ENCODE measurements at regions not wholly inside any gene's neighbourhood (a gene's known extent, or its start where the extent isn't known, plus 50 kb on each side); places are given as distances from the start of the nearest gene placed in this dataset.

DNA sequence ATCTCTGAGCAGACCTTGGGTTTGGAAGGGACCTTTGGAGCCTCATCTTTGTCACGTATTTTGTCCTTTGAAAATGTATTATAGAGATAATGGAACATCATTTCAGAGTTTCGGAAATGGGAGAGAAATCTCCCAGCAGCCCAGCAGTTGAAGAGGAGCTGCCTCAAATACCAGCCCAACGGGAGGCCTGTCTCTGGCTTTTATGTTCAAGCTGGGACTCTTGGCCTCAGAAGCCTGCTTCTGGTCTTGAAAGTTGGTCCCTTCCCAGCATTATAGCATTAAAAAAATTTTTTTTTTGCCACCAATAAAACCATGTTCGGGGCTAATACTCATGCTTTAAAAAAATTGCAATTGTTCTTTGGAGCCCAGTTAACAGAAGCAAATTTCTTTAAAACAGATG lies 73.4 kb upstream of the CTBP2 start:
- intact Hi-C loops (cut with micrococcal nuclease), result no loop called here
- Histone ChIP-seq H3K4me3 (ENCODE audit: control extremely low read depth in 1 of 5, extremely low read depth in 1 of 5, insufficient read depth in 1 of 5, low read depth in 2 of 5, low read length in 4 of 5) (no peak overlapping the region), H3K36me3 (replicated peaks in 1 of 2; ENCODE audit: control extremely low read depth in 1 of 2, control insufficient read depth in 1 of 2, extremely low read depth in 1 of 2, insufficient read depth in 2 of 2, low read length in 1 of 2) (no peaks in the 10 kb centered on the region), H3K79me2 (ENCODE audit: control insufficient read depth, insufficient read depth, low read length) (no peaks in the 10 kb centered on the region), H3K27ac (ENCODE audit: low read length in 2 of 2) (no peak overlapping the region), H3K4me2 (replicated peaks; ENCODE audit: low read depth, low read length, poor library complexity, severe bottlenecking) (no peak overlapping the region), H3K27me3 (replicated peaks in 1 of 4; ENCODE audit: control extremely low read depth in 1 of 4, control insufficient read depth in 3 of 4, insufficient read depth in 4 of 4, low read length in 3 of 4) (peaks cover 0 to 3% (median 0%) of the 10 kb centered on the region in 4 experiments), H3K9me3 (ENCODE audit: control extremely low read depth in 1 of 3, control insufficient read depth in 2 of 3, insufficient read depth in 1 of 3, low read length in 2 of 3) (peaks cover 0 to 10% (median 6%) of the 10 kb centered on the region in 3 donors), H3K4me1 (ENCODE audit: control insufficient read depth in 2 of 2, insufficient read depth in 2 of 2, low read length in 2 of 2) (no peaks in the 10 kb centered on the region), H4K20me1 (ENCODE audit: control insufficient read depth, insufficient read depth, low read length, poor library complexity, severe bottlenecking) (no peaks in the 10 kb centered on the region), H3K9ac (ENCODE audit: low read length) (no peak overlapping the region), H2AFZ (ENCODE audit: insufficient read depth, low read depth, low read length, poor library complexity, severe bottlenecking) (no peak overlapping the region)
- ChIA-PET POLR2A (no interaction called here), CTCF (no interaction called here)
- no peak for TF ChIP-seq EZH2 (IDR thresholded peaks at IDR 0.05; ENCODE audit: borderline replicate concordance, insufficient read depth, low read depth, low read length, poor library complexity, severe bottlenecking)
- TF ChIP-seq, protein P1, sequence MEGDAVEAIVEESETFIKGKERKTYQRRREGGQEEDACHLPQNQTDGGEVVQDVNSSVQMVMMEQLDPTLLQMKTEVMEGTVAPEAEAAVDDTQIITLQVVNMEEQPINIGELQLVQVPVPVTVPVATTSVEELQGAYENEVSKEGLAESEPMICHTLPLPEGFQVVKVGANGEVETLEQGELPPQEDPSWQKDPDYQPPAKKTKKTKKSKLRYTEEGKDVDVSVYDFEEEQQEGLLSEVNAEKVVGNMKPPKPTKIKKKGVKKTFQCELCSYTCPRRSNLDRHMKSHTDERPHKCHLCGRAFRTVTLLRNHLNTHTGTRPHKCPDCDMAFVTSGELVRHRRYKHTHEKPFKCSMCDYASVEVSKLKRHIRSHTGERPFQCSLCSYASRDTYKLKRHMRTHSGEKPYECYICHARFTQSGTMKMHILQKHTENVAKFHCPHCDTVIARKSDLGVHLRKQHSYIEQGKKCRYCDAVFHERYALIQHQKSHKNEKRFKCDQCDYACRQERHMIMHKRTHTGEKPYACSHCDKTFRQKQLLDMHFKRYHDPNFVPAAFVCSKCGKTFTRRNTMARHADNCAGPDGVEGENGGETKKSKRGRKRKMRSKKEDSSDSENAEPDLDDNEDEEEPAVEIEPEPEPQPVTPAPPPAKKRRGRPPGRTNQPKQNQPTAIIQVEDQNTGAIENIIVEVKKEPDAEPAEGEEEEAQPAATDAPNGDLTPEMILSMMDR (IDR thresholded peaks at IDR 0.05), result no peak
- H3K9me3 Mint-ChIP-seq (ENCODE audit: insufficient read depth), result peaks cover 8% of the 10 kb centered on the region
- H3K4me1 Mint-ChIP-seq, result no peaks in the 10 kb centered on the region
- 83% methylated on average over 3 of the region's 4 CpGs for WGBS (ENCODE audit: insufficient coverage)
- H3K4me3 Mint-ChIP-seq, result no peak overlapping the region
- DNase-seq, result no peak
- H3K27me3 Mint-ChIP-seq, result peaks cover 13% of the 10 kb centered on the region
- ATAC-seq (ENCODE audit: low read depth), result no peak
- no peak overlapping the region for H3K27ac Mint-ChIP-seq

DNA sequence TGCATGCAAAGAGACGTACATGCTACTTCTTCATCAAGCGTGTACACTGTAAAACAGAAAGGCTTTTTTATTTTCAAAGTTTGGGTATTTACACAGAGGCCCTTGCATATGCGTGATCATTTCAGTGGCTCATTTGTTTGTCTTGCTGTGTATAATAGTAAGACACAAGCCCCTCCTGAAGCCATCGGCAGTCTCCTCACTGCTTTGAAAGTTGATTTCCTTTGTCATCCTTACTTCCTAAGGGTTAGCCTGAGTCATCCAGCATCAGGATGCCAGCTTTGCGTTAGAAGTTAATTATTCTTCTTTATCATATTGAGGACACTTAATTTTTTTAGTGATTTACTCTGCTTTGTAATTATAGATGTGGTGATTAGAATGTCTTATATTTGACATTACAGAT lies 72.5 kb upstream of the CTBP2 start:
- no peak overlapping the region for H3K27ac Mint-ChIP-seq
- no peak overlapping the region for H2AFZ ChIP-seq (ENCODE audit: insufficient read depth, low read depth, low read length, poor library complexity, severe bottlenecking)
- no peaks in the 10 kb centered on the region for H3K9me3 Mint-ChIP-seq (ENCODE audit: insufficient read depth)
- H4K20me1 ChIP-seq (ENCODE audit: control insufficient read depth, insufficient read depth, low read length, poor library complexity, severe bottlenecking), result no peaks in the 10 kb centered on the region
- TF ChIP-seq, protein P1 (IDR thresholded peaks at IDR 0.05), result no peak
- TF ChIP-seq EZH2 (IDR thresholded peaks at IDR 0.05; ENCODE audit: borderline replicate concordance, insufficient read depth, low read depth, low read length, poor library complexity, severe bottlenecking), result no peak
- no peak overlapping the region for H3K9ac ChIP-seq (ENCODE audit: low read length)
- CTCF ChIA-PET, result no interaction called here
- H3K4me3 Mint-ChIP-seq, result no peak overlapping the region
- WGBS (ENCODE audit: insufficient coverage), result 94% methylated on average over 3 of the region's 5 CpGs
- H3K27ac ChIP-seq (ENCODE audit: low read length in 2 of 2), result no peak overlapping the region
- no peak for DNase-seq
- peaks cover 0 to 13% (median 0%) of the 10 kb centered on the region in 3 donors for H3K9me3 ChIP-seq (ENCODE audit: control extremely low read depth in 1 of 3, control insufficient read depth in 2 of 3, insufficient read depth in 1 of 3, low read length in 2 of 3)
- ATAC-seq (ENCODE audit: low read depth), result no peak
- H3K4me3 ChIP-seq (ENCODE audit: control extremely low read depth in 1 of 5, extremely low read depth in 1 of 5, insufficient read depth in 1 of 5, low read depth in 2 of 5, low read length in 4 of 5), result no peak overlapping the region
- intact Hi-C loops (cut with micrococcal nuclease), result no loop called here
- H3K27me3 Mint-ChIP-seq, result peaks cover 13% of the 10 kb centered on the region
- no peaks in the 10 kb centered on the region for H3K4me1 ChIP-seq (ENCODE audit: control insufficient read depth in 2 of 2, insufficient read depth in 2 of 2, low read length in 2 of 2)
- no peak overlapping the region for H3K4me2 ChIP-seq (replicated peaks; ENCODE audit: low read depth, low read length, poor library complexity, severe bottlenecking)
- peaks cover 0 to 3% (median 0%) of the 10 kb centered on the region in 4 experiments for H3K27me3 ChIP-seq (replicated peaks in 1 of 4; ENCODE audit: control extremely low read depth in 1 of 4, control insufficient read depth in 3 of 4, insufficient read depth in 4 of 4, low read length in 3 of 4)
- H3K79me2 ChIP-seq (ENCODE audit: control insufficient read depth, insufficient read depth, low read length), result no peaks in the 10 kb centered on the region
- POLR2A ChIA-PET, result no interaction called here
- no peaks in the 10 kb centered on the region for H3K36me3 ChIP-seq (replicated peaks in 1 of 2; ENCODE audit: control extremely low read depth in 1 of 2, control insufficient read depth in 1 of 2, extremely low read depth in 1 of 2, insufficient read depth in 2 of 2, low read length in 1 of 2)
- H3K4me1 Mint-ChIP-seq, result no peaks in the 10 kb centered on the region

All from B cell (primary cell).